NCI-H1417 (cell line): ENCODE measurements at regions not wholly inside any gene's neighbourhood (a gene's known extent, or its start where the extent isn't known, plus 50 kb on each side); places are given as distances from the start of the nearest gene placed in this dataset.
"Not testable (repeated sequence)": the region's sequence is repeated elsewhere in the genome, so short reads cannot be mapped to it uniquely, and the experiment has no call there.

Experiments used
- DNase-seq, 3 experiments: peaks; one replicate each; lab custom pipeline; 2025; lab: John Stamatoyannopoulos, UW

- no peak for DNase-seq
Observed at GRCh38 chr5:13346401-13346800, 598.1 kb downstream of the DNAH5 start.

GRCh38 chr5:13339093-13339492 lies 605.4 kb downstream of the DNAH5 start:
- no peak for DNase-seq

DNA sequence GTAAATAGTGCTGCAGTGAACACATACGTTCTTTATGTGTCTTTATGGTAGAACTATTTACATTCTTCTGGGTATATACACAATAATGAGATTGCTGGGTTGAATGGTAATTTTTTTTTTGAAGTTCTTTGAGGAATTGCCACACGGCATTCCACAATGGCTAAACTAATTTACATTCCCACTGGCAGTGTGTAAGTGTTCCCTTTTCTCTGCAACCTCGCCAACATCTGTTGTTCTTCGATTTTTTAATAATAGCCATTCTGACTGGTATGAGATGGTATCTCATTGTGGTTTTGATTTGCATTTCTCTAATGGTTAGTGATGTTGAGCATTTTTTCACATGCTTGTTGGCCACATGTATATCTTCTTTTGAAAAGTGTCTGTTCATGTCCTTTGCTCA lies 609.5 kb downstream of the DNAH5 start:
- not testable (repeated sequence) for DNase-seq

DNA sequence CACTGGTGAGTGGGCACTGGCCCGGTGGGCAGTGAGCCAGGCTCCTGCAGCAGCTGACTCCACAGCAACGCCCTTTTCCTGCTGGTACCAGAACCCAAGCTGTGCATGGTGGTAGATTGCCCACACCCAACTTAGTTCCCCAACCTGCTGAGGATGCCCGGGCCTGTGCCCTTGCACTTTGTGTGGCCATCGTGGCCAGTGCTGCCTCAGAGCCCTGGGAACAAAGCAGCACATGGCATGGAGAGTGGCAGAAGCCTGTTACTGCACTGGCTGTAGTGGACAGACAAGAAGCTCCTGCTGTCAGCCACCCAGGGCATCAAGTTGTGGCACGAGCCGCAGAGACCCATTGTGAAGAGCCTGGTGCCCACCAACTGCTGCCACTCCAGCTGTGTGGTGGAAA lies 612.9 kb downstream of the DNAH5 start:
- DNase-seq: no peak

- no peak for DNase-seq
Observed at GRCh38 chr5:13328316-13328715, 616.2 kb downstream of the DNAH5 start.

- no peak for DNase-seq
Observed at GRCh38 chr5:13325765-13326164, 618.7 kb downstream of the DNAH5 start.

DNA sequence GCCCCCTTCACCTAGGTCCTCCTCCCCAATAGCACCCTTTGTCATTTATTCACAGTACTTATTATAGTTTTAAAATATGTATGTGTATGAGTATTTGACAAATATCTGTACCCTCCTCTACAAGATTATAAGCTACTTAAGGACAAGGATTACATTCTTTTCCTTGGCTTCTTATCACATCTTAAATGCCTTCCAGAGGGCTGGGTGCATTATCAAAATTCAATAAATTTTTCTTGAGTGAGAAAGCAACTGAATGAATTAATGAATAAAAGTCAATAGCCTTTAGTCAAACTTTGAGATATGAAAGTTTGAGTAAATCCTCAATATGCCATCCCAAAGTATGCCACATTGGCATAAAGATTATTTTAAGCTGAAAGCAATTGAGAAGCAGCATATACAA lies 621.7 kb downstream of the DNAH5 start:
- DNase-seq: no peak

- no peak for DNase-seq
Observed at GRCh38 chr5:13317654-13318053, 626.8 kb downstream of the DNAH5 start.

DNA sequence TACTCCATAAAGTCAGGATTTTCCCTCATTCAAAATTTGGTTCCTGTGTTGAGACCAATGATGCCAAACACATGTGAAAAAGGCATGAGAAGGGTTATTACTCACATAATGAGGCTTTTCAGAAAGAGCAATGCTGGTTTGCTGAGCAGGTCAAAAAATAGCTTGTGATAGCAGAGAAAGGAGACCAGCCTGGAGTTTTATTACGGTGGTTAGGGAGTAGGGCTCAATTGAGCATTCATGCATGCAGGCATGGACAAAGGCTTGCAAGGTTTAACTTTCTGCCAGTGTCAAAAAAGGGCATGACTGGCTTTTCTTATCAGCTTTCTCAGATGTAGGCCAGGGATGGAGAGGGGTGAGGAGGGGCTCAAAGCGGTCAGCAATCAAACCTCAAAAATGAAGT lies 628.3 kb downstream of the DNAH5 start:
- peak in 1 of 3 experiments; percentile 35 for DNase-seq

DNA sequence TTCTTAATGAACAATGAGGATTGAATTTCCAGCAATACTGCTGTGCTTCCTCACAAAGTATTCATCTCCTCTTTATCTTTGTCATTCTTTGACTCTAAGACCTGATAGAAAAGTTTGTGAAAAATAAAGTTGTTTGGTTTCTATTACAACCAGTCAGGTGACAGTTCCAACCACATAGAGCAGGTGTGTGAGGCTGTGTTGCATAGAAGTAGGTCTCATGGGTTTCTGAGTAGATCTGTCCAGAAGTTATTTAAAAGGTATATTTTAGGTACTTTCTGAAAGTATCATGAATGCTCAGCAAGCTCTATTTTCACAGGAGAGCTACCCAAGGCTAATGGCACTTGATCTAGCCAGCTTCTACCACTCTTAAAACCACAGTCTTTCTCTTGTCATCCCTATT lies 637.0 kb downstream of the DNAH5 start:
- DNase-seq: no peak

DNA sequence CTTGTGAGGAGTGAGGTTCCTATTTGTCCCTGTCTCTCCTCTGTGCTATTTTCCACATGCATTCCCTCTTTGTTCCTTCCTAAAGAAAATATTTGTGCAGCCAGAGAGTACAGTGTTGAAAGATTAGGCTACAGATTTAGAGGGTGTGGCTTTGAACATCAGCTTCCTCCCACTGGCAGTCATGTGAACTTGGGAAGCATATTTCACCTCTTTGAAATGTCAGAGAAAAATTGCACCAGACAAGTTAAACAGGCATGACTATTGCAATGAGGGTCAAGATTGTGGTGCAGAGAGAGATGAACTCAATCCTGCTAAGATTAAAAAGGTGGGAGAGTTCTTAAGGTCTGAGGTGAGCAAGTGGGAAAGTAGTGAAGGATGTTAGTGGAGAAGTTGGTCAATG lies 641.0 kb downstream of the DNAH5 start:
- DNase-seq: no peak

- peak in 1 of 3 experiments; percentile 11 for DNase-seq
Observed at GRCh38 chr5:13278811-13279210, 665.7 kb downstream of the DNAH5 start.

DNA sequence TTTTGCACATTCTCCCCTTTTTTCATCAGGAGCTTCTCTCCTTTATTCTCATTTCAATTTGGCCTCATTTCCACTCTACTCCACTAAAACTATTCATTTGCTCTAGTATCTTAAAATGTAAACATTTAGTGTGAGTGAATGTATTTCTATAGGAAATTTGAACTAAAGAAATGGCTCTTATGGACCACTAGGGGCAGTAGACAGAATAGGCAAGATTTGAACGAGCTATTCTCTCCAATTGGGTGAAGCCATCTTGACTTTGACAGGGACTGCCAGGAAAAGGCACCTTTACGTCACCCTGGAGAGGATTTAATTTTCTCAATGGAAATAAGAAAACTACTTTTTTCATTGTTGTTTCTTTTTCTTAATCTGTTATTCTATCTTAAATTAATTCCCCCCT lies 666.3 kb downstream of the DNAH5 start:
- DNase-seq: peak in 1 of 3 experiments; percentile 9

DNA sequence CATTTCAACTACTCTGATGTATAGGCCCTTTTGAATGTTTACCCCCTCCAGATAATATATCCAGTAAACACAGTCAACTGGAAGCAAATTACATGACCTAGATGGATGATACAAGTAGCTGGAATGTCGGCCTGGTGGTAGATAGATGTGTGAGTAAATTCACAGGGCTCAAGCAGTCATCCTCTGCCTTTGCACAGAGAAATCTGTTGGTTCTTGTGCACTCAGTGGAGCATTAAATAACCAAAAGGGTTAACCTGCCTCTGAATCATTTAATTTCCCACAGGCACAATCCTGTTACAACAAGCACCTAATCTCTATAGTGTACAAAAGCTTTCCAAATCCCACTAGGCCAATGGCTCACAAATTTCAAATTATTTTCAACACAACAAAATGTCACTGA lies 668.3 kb downstream of the DNAH5 start:
- no peak for DNase-seq

DNA sequence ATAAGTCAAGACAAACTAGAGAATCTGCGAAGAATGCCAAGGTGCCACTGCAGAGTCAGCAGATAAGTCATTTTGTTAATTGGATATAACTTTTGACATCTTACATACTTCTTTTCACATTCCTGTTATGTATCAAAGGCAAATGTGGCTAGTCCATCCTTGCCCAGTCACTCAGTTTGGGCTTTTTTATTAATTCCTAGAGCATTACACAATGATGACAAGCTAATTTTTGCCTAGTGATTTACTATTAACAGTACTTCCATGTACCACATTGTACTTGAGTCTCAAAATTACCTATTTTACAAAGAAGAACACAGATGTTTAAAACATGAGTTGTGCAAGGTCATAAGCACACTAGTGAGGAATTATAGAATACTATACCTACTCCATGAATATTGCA lies 680.8 kb downstream of the DNAH5 start:
- DNase-seq: no peak

GRCh38 chr5:13253111-13253510 lies 691.4 kb downstream of the DNAH5 start:
- DNase-seq: no peak

GRCh38 chr5:13252699-13253098 lies 691.8 kb downstream of the DNAH5 start:
- no peak for DNase-seq

GRCh38 chr5:13251623-13252376 lies 692.7 kb downstream of the DNAH5 start:
- no peak for DNase-seq

GRCh38 chr5:13250464-13251291 lies 693.8 kb downstream of the DNAH5 start:
- DNase-seq: peak in 1 of 3 experiments; percentile 10

- no peak for DNase-seq
Observed at GRCh38 chr5:13249854-13250253, 694.6 kb downstream of the DNAH5 start.

- DNase-seq: no peak
Observed at GRCh38 chr5:13248253-13248652, 696.2 kb downstream of the DNAH5 start.

- DNase-seq: no peak
Observed at GRCh38 chr5:13246053-13246452, 698.4 kb downstream of the DNAH5 start.

- no peak for DNase-seq
Observed at GRCh38 chr5:13244151-13244550, 700.3 kb downstream of the DNAH5 start.
